GM12892 (cell line): ENCODE measurements at regions not wholly inside any gene's neighbourhood (a gene's known extent, or its start where the extent isn't known, plus 50 kb on each side); places are given as distances from the start of the nearest gene placed in this dataset.
"Not testable (repeated sequence)": the region's sequence is repeated elsewhere in the genome, so short reads cannot be mapped to it uniquely, and the experiment has no call there.

Experiments
- POLR2A ChIP-seq: IDR thresholded peaks from 2 replicates; pipeline ENCODE4 v1.6.1; 2011; ENCODE audit warnings: low read depth, low read length, control low read depth
- POLR2AphosphoS5 ChIP-seq: IDR thresholded peaks from 2 replicates; pipeline ENCODE4 v1.6.1; 2011; ENCODE audit warnings: low read depth, low read length, control low read depth
- TAF1 ChIP-seq: IDR thresholded peaks from 2 replicates; pipeline ENCODE4 v1.6.1; 2011; ENCODE audit warnings: low read depth, mild to moderate bottlenecking, control low read depth, low read length, borderline replicate concordance

- TF ChIP-seq TAF1, POLR2AphosphoS5, POLR2A: not testable (repeated sequence)
Observed at GRCh38 chr1:830750-831149, 93.0 kb upstream of the SAMD11 start.
